DMS79 treated with DMSO at 0.1 percent for 48 hours (cell line): ENCODE measurements at regions not wholly inside any gene's neighbourhood (a gene's known extent, or its start where the extent isn't known, plus 50 kb on each side); places are given as distances from the start of the nearest gene placed in this dataset.

ENCODE experiments used
- DNase-seq: peaks from one replicate; lab custom pipeline; 2025; lab: John Stamatoyannopoulos, UW

DNA sequence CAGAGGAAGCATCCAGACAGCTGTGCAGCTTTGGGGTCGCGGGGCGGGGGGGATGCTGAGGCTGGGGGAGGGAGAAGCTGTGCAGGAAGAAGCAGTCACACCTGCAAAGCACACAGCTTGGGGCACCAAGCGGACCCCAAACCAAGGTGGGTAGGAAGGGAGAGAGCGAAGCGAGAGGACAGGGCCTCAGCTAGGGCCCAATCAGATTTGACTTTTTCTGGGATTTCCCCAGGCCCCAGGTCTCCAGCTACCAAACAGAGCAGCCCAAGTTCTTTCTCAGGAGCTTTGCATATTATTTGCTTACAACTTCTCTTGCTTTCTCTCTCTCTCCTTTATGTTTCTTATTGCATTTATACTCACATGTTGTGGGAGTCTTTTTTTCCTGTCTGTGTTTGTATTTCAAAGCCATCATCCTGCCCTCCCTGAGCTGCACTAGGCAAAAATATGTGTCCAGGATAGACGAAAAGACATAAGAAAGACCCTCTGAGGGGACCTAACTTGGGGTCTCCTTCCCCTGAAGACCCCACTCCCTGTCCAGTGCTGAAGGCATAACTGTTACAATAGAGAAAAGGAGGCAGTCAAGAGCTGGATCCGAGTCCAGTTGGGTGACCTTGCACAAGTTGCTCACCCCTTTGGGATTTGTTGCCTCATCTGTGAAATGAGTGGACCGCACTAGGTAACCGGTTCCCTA, 50.6 kb upstream of the SMNDC1 start:
- DNase-seq = no peak

DNA sequence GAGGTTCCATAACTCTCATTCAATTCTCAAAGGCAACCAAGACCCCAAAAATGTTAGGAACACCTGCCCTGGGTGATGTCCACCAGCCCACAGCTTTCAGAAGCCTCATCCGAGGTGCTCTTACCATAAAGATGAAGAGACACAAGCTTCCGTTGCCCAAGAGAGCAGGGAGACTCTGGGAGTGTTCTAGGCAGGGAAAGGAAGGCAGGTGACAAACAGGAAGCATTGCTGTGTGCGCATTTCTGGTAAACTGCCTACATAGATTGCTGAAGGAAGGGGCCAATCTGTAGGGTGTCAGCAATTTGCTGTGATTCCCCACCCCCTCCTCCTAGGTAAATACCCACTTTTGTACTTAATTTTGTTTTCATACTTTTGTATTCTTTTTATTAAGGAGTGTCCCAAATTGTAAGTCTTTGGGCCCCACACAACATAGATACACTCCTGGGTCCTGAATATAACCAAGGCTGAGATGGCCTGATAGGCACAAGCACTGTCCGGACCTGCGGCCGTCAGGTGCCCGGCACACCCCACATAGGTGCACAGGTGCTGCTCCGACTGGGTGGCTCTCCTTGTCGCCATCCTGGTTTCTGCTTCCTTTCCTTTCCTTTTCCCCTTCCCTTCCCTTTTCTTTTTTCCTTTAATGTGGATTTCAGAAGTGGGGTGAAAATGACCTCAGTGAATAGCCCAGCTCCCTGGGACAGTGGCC, 51.4 kb upstream of the SMNDC1 start:
- DNase-seq = no peak

DNA sequence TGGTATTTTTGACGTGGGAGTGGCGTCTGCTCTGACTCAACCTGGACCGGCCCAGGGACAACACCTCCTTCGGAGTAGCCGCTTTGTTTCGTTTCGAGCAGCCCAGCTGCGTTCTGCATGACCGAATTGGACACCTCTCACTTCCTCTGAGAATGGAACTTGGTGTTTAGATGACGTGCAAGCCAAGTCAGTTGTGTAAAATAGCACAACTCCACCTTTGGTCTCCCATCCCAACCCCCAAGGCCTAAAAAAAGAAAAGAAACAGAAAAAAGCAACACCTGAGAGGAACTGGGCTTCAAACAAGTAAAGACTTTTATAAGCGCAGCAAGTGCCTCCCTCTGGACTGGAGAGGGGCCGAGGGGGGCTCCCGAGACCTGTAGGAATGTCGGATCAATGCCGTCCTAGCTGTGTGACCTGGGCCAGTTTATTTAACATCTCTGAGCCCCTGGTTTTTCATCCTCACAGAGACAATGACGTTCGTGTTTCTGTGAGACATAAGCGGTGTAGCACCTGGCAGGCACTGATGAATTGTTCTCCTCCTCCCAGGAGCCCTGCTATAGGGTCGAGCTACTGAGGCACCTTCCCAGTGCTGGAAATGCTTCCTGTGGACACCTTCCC, 52.0 kb upstream of the SMNDC1 start:
- DNase-seq = no peak

DNA sequence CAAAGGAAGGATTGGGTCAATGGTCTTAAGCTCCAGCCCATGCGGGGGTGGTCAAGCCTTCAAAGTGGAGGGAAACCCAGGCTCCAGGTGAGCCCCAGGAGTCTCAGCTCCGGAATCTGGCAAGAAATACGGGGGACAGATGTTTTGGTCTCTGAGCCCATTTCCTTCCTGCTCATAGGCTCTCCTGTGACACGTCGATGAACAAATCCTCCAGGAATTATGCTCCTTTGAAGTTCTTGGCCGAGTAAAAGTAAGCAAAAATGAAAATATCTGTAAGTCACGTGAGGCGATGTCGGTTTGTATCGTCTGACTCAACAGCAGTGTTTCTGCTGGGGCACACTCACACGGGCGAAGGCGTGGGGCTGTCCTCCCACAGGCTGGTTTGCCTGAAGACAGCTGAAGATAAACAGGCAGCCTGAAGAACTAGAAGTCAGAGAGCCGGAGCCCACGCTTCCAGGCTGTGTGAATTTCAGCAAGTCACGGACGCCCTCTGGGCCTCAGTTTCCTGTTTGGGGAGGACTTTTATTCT, 52.6 kb upstream of the SMNDC1 start:
- no peak for DNase-seq

DNA sequence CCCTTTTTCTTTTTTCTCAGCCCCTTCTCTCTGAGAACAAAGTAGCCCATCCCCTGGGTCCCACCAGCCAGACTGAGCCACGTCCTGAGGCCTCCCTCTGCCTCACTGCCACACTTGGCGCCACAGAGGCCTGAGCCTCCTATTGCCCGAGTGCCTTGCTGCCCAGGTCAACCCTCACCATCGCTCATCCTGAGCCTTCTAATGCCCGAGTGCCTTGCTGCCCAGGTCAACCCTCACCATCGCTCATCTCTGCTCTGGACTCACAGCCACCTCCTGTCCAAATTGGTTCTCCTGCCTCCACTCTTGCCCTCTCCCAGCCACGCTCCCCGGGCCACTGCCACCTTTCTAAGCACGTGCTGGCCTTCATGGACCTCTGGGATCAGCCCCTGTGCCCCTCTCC, 53.2 kb upstream of the SMNDC1 start:
- DNase-seq = no peak

DNA sequence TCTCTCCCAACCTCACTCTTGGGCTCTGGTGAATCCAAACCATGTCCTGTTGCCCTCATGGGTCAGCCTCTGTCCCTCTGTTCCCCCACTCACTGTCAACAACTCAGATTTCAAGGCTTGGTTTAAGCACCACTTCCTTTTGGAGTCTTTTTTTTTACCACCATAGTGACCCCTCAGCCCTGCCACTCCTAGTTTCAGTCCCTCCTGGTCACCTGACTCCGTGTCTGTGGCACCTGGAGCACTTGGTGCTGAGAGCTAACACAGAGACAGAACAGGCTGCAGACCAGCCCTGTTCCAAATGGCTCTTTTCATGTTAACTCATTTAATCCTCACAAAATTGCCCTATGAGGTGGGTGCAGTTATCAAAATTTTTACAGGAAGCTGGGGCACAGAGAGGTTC, 53.6 kb upstream of the SMNDC1 start:
- no peak for DNase-seq

DNA sequence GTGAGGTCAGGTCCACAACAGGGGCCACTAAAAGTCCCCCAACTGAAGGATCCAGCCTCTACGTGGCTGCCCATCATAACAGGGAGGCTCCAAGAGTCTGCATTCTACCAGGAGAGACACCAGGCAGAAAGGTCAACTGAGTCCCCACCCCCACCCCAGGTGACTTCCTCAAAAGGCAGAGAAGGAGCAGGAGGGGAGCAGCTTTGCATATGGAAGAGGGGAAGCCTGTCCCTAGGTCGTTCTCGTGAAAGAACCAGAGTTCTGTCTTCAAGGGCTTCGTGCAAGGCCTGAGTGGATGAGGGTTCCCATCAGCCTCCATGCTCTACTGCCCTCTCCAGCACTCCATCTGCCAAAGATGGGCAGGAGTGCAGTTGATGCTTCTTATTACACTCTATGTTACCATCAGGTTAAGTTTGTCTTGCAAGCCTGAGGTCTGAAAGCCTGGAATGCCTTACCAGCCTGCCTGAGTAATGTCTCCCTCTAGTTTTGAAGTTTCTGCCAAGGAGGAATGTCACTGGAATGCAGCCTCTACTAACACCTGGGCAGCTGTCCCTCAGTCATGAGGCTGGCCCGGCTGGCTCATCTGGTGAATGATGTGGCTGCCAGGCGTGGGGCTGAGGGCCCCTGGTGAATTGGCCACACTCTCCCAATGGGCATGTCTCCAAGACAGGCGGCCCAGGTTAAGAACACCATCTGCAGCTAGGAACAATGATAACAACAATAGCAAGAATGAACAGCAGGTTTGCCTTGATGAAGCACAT, 54.3 kb upstream of the SMNDC1 start:
- DNase-seq = no peak

DNA sequence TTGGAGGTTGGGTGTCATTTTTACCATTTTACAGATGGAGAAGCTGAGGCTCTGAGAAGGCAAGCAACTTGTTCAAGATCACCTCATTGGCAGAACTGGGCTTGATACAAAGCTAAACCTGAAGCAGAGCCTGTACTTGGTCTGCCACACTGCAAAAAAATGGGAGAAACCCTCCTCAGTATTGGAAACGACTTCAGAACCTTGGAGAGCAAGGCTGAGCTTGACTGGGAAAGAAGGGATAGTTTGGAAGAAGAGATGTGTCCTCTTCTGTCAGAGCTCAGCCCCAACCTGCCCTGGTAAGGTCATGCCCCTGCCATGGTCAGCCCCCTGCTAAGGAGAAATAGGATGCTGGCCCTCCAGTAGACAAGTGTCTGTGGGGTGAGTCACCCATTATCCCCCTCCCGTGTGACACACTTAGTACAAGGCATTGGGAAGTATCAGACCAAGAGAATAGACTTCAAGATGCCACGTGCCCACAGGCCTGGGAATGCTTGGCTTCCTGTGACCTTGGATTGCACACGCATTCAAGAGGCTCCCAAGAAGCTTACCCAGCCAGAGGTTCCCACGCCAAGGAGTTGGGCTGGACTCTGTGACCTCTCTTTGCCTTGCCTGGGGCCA, 56.2 kb upstream of the SMNDC1 start:
- no peak for DNase-seq

DNA sequence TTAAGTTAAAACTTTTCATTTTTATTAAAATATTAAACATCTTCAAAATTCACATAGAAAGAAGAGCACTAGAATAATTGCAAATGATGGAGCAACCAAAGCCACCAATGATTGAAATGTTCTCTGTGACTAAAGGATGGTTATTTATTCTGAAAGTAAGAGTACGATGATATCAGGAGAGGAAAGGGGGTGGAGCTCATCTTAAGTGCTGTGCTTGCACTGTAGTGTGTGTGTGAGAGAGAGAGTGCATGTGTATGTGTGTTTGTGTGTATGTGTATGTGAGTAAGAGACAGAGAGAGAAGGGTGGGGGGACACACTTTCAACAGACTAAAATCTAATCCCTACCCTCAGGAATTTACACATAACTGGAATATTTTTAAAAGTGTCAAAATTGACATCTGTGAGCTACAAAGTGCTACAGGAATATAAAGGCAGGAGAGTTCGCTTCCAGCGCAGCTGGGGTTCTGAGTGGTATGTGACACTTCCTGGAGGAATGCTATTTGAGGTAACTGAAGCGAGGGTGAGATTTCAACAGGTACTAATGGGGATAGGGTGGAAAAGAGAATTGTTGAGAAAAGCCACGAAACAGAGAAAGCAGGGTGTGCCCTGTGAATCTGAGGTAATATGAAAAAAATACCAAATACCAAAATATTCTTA, 57.2 kb upstream of the SMNDC1 start:
- no peak for DNase-seq

DNA sequence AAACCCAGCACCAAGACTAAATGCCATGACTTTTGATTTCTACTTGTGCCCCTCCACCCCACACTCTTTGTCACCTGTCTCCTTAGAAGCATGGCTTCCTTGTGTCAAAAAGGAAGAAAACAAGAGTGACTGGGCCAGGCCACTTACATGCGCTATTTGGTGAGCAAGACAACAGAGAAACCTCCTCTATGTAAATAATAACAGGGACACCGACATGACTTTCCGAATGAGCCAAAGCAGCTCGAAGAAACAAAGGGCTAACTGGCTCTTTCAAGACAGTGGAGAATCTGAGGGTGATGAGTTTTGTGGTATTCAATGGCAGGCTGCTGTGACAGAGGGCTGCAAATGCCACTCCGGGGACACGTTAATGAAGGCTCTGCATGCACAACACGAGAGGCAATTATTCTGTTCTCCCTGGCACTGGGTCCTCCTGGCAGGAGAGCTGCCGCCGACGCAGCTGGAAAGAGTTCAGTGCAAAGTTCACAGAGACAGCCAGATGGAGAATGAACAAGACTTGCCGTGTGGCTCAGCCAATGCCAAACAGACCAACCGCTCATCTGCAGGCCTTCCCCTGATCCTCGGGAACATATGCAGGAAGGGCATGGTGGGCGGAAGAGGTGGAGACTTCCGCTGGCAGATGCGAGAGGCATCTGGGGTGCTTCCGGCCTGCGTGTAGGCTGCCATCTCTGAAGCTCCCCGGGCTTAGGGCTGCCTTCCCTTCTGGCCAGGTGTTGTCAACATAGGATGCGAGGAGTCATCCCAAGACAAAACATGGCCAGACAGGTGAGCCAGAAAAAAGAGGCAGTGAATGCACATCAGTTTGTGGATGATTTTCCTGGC, 59.1 kb upstream of the SMNDC1 start:
- no peak for DNase-seq

DNA sequence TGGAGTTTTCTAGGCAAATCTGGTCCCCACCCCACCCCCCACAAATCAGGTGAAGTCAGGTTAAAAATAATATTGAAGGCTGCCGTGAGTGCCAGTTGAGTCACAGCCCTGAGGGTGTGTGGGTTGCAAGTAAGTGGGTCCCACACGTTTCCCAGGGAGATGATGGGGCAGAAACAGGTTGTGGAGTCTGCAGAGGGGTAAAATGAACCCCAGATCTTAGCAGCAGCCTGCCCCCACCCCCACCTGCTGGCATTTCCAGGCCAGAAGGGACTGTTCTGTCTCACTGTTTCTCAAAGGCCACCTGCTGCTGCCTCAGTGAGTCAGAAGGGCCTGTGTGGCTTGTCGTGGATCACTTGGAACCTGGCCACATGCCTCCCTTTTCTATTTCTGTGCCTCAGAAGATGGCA, 59.8 kb upstream of the SMNDC1 start:
- no peak for DNase-seq

DNA sequence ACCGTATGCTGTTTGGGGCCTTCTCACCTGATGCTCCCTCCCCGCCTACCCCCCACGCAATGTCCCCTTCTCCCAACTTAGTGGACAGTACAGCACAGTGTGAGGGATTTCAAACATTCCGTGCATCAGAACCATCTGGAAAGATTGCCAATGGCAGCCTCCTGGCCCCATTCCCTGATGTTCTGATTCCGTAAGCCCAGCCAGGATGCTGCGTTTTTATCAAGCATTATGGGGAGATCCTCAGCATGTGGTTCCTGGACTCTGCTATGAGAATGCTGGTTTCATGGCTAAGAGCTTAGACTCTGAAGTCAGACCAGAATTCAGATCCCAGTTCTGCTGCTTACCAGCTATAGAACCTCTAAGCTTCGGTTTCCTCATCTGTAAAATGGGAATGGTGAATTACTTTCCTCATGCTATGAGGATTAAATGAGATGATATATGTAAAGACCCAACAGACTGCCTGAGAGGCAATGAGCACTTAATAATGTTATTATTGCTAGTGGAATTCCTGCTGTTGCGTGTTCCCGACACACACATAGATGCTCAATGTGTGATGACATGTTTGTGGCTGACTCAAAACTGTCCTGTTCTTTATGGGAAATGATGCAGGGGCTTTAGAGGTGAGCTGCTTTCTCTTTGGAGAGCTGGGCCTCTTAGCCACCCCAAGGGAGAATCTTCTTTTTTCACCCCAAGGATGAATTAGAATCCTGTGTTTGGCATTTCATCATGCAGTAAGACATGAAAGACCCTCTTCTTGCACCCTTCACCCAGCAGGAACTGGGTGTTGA, 60.8 kb upstream of the SMNDC1 start:
- DNase-seq = no peak

DNA sequence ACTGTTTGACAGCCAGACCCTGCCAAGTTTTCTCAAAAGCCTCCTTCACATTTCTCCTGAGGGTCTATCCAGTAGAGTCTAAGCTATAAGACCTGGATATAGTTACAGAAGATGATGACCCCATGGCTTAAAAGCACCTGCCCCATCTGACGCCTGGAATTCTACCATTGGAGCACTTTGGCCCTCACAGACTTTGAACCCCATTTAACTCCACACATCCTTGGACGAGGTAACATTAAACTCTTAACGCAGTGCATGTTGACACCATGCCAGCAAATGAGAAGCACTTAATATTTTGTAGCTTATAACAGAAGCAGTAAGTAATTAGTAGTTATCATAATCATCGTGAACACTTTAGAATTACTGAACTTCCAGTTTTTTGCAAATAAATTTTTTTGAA, 61.9 kb upstream of the SMNDC1 start:
- no peak for DNase-seq

DNA sequence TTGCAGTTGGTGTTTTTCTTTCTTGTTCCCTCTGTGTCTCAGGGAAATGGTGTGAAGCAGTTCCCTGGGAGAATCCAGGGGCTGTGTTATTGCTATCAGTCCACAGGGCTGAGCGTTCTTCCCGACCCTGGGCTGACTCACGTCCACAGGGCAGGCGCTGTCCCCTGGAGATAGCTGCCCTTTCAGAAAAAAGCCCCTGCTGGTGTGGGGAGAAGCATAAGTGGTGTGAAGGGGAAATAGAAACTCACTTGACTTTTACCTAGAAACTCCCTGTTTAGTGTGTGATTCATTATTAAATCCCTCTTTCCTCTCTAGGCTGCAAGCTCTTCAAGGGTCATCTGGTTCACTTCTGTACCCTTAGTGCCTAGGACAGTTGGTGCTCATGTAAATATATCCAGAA, 63.3 kb upstream of the SMNDC1 start:
- DNase-seq = no peak

DNA sequence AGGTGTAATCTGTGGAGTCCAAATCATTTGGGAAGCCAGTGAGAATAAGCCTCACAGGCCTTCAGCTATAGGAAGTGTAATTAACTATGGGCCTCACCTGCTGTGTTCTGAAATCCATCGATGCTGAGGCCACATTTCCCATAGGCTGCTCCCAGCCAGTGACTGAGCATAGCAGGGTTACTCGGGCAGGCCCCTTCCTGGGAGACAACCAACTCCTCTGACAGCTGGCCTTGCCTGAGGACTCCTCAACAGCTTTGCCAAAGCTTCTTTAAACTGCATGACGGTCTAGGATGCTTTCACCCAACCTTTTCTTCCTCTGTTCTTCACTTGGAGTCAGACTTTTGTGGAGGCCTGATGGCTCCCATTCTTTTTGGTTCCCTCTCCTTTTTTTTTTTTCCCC, 63.8 kb upstream of the SMNDC1 start:
- no peak for DNase-seq

DNA sequence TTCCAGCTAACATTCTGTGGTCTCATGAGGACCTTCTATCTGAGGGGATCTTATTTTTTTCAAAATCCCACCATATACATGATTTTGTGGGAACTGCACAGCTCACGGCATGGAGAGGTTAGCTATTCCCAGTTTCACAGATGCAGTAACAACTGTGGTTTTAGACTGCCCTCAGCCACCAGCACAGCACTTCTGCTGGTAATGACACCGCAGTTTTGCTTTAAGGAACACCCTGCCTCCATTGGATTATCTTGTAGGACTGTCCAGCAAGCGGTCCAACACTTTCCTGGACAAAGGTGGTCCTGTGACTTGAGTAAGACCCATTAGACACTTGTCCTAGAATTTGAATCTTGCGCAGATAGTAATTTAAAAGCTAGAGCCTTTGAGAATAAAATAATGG, 65.3 kb upstream of the SMNDC1 start:
- no peak for DNase-seq

DNA sequence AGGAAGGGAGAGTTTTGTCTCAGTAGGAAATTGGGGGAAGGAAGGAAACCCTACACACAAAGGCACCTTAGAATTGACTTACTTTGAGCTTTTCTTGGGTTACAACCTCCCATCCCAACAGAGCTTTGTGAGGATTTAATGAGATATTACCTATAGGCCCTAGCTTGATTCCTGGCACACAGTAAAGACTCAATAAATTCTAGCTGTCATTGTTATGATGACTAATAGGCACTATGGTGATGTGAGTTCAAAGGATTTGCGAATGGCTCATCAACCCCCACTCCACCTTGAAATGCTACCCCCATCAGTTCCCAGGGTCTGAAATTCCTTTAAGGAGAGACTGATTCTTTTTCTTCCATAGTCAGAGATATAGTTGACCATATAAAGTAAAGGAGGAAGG, 67.9 kb upstream of the SMNDC1 start:
- DNase-seq = no peak

DNA sequence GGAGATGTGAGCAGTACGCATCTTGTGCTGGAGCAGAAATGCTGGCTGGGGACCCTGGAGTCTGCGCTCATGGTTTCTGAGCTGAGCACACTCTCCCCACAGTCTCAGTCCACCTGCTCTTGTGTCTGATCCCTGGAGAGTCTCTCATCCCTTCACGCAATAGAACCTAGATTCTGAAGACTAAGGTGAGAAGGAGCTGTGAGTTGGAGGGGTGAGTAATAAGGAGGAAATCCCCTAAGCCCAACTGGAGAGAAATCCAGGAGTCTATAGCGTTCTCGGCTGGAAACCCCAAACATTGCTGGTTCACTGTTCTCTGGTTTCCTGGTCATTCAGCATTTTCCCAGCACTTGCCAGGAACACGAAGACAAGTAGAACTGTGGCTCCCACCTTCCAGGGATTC, 68.3 kb upstream of the SMNDC1 start:
- no peak for DNase-seq

DNA sequence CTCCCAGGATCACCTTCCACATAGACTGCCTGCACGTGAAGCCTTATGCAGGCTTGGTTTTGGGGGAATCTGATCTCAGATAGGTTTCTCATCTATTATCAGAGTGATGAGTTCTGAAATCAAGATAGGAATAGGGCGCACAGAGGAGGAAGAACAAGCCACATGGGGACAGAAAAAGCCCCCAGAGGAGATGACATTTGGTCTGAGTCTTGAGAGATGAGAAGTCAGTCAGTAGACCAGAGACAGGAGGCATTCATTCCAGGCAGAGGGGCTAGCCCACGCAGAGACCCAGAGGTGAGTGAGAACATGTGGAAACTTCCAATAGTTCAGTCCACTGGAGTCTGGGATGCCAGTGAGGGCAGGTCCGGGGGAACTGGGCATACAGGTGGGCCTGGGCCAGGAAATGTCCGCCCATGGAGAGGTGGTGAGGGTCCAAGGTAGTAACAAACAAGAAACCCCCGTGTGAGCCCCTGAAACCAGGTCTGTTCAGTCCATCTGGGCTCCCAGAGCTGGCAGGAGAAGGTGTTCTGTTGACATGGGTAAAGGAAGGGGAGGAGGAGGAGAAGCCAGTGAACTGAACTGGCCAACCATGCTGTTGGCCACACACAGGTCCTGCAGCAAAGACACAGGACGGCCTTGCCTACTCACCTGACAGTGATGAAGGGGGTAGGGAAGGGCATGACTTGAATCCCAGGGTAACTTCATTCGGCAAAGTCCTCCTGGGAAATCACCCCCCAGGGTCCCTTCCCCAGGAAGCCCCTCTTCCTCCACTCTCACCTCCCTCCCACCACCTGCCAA, 69.3 kb upstream of the SMNDC1 start:
- no peak for DNase-seq
